ENCODE measurements at regions not wholly inside any gene's neighbourhood (a gene's known extent, or its start where the extent isn't known, plus 50 kb on each side); places are given as distances from the start of the nearest gene placed in this dataset.

DNA sequence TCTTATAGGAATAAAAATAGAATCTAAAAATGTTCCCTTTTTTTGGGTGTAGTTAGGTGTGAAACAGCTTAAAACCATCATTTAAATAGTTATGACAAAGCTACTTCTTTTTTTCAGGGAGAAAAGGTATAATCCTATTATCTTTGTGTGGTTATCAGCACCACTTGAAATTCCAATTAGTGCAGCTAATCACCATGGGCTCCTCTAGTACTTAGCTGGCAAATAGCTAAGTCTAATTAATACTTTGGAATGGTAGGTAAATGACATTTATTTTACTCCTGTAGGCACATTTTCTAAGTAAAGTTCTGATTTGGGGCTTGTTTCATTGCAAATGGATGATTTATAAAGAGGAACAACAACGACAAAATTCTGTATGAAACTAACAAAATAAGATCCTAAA, 132.6 kb downstream of the OLFM4 start:
- H3K36me3 ChIP-seq, result no peaks in the 10 kb centered on the region
- no peak overlapping the region for H3K4me3 ChIP-seq
- DNase-seq (ENCODE audit: extremely low spot score in 2 of 2), result no peak
- H3K27ac ChIP-seq, result no peak overlapping the region
- no peaks in the 10 kb centered on the region for H3K9me3 ChIP-seq
- H3K27me3 ChIP-seq, result no peaks in the 10 kb centered on the region
- no peak for TF ChIP-seq POLR2A (IDR thresholded peaks at IDR 0.05)
- TF ChIP-seq POLR2AphosphoS5 (IDR thresholded peaks at IDR 0.05; ENCODE audit: insufficient read depth in 1 of 2, low read depth in 1 of 2), result no peak
- TF ChIP-seq CTCF (IDR thresholded peaks at IDR 0.05), result no peak
- intact Hi-C loops (cut with DNase I), result no loop called here
- H3K4me1 ChIP-seq, result no peaks in the 10 kb centered on the region

DNA sequence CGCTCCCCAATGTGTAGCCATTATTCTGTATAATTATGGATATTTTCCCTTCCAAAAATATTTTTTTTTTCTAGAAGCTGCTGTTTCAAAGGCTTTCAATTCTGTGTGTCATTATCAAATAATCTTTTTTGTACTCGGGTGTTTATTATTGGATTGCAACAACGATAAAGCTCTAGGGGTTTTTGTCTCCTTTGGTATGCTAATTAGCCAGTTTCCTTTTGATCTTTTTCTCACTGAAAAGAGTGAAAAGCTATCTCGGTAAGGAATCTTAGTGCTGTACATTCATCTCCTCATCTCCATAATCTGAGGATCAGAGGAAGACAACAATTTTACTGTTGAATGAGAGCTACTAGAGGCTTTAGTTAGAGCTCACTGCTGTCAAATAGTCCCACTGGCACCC, 136.6 kb downstream of the OLFM4 start:
- Histone ChIP-seq H3K27ac (no peak overlapping the region), H3K27me3 (no peaks in the 10 kb centered on the region), H3K36me3 (no peaks in the 10 kb centered on the region), H3K9me3 (no peaks in the 10 kb centered on the region), H3K4me1 (no peaks in the 10 kb centered on the region), H3K4me3 (no peak overlapping the region)
- TF ChIP-seq POLR2AphosphoS5 (IDR thresholded peaks at IDR 0.05; ENCODE audit: insufficient read depth in 1 of 2, low read depth in 1 of 2) (no peak), POLR2A (IDR thresholded peaks at IDR 0.05) (no peak), CTCF (IDR thresholded peaks at IDR 0.05) (no peak)
- intact Hi-C loops (cut with DNase I), result no loop called here
- no peak for DNase-seq (ENCODE audit: extremely low spot score in 2 of 2)

DNA sequence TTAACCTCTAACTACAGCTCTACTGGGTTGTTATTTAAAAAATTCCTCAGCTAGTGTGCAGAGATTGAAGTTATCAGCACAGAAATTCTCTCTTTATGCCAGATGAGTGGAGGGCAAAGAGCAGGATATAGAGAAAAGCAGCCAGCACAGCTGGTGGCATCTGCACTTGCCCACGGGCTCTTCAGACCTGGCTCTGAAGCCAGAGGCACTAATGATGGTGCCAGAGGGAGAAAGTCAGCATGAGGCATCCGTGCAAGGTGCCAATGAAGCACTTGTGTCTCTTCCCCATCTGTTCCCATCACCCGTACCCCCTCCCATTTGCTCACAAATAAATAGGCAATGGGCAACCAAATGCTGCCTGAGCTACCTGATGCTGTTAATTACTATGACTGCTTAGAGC, 138.9 kb downstream of the OLFM4 start:
- no peak overlapping the region for H3K27ac ChIP-seq
- DNase-seq (ENCODE audit: extremely low spot score in 2 of 2), result no peak
- intact Hi-C loops (cut with DNase I), result no loop called here
- H3K9me3 ChIP-seq, result no peaks in the 10 kb centered on the region
- no peaks in the 10 kb centered on the region for H3K27me3 ChIP-seq
- TF ChIP-seq CTCF (IDR thresholded peaks at IDR 0.05), result no peak
- TF ChIP-seq POLR2A (IDR thresholded peaks at IDR 0.05), result no peak
- no peak for TF ChIP-seq POLR2AphosphoS5 (IDR thresholded peaks at IDR 0.05; ENCODE audit: insufficient read depth in 1 of 2, low read depth in 1 of 2)
- no peaks in the 10 kb centered on the region for H3K36me3 ChIP-seq
- no peak overlapping the region for H3K4me3 ChIP-seq
- no peaks in the 10 kb centered on the region for H3K4me1 ChIP-seq

GRCh38 chr13:53170910-53171309, 142.3 kb downstream of the OLFM4 start:
- DNase-seq (ENCODE audit: extremely low spot score in 2 of 2), result no peak
- TF ChIP-seq POLR2AphosphoS5 (IDR thresholded peaks at IDR 0.05; ENCODE audit: insufficient read depth in 1 of 2, low read depth in 1 of 2) (no peak), POLR2A (IDR thresholded peaks at IDR 0.05) (no peak), CTCF (IDR thresholded peaks at IDR 0.05) (no peak)

DNA sequence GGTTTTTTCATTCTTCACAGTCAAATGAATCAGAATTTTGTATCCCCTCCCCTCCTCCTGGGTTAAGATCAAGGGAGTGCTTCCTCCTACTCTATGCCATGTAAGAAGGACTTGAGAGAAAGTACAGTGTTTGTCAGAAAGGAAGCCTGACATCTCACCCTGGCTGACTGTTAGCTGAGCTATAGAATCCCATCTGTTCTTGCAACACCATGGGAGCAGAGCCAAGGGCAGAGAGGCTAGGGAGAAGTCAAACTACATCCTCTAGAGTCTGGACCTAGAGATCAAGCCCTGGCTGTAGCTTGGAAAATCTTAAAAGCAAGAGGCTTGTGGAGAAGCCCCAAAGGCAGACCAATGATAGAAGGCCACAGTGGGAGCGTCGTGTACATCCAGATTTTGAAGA, 145.9 kb downstream of the OLFM4 start:
- no peaks in the 10 kb centered on the region for H3K36me3 ChIP-seq

More at GRCh38 chr13:53170910-53171309, 142.3 kb downstream of the OLFM4 start:
- H3K27me3 ChIP-seq, result no peaks in the 10 kb centered on the region
- intact Hi-C loops (cut with DNase I), result no loop called here
- no peaks in the 10 kb centered on the region for H3K36me3 ChIP-seq
- H3K4me3 ChIP-seq, result no peak overlapping the region
- no peak overlapping the region for H3K27ac ChIP-seq
- H3K9me3 ChIP-seq, result no peaks in the 10 kb centered on the region
- no peaks in the 10 kb centered on the region for H3K4me1 ChIP-seq

More for the DNA sequence above, 145.9 kb downstream of the OLFM4 start:
- Histone ChIP-seq H3K4me1 (no peaks in the 10 kb centered on the region), H3K27me3 (no peaks in the 10 kb centered on the region), H3K4me3 (no peak overlapping the region), H3K27ac (no peak overlapping the region), H3K9me3 (no peaks in the 10 kb centered on the region)
- DNase-seq (ENCODE audit: extremely low spot score in 2 of 2), result no peak
- TF ChIP-seq POLR2A (IDR thresholded peaks at IDR 0.05) (no peak), CTCF (IDR thresholded peaks at IDR 0.05) (no peak), POLR2AphosphoS5 (IDR thresholded peaks at IDR 0.05; ENCODE audit: insufficient read depth in 1 of 2, low read depth in 1 of 2) (no peak)
- intact Hi-C loops (cut with DNase I), result no loop called here
